DLD1 (cell line): ENCODE measurements at regions not wholly inside any gene's neighbourhood (a gene's known extent, or its start where the extent isn't known, plus 50 kb on each side); places are given as distances from the start of the nearest gene placed in this dataset.
"Not testable (repeated sequence)": the region's sequence is repeated elsewhere in the genome, so short reads cannot be mapped to it uniquely, and the experiment has no call there.

ENCODE experiments used
- in situ Hi-C: cut with HindIII; loops from 2 replicates; pipeline ENCODE4 v1.10.0; 2017; ENCODE audit warnings: low sequenced_read_pairs

DNA sequence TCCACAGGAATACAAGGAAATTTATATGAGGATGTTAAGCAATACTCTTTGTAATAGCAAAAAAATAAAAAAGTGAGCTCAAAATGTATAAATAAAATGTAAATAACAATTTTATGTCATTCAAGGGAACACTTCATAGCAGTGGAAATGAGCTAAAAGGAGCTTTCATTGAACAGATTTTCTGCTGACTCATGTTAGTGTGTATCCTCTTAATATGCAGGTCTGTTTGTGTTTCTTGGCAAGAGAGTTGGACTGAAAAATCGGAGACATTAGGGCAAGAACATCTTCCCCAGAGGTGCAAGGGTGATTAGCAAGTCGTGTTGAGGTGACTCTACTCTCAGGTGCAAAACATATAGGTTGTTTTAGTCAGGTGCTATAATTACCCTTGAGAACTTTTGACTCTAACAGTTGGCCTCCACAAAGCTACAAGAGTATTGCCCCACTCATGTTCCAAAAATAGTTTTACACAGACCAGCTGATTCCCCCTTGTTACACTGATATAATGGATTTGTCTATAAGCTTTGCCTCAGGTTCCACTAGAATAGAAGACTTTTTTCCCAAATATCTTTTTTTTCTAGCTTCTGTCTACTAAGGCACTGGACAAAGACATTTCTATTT, 702.9 kb downstream of the TENT5A start:
- in situ Hi-C loops = no loop called here

DNA sequence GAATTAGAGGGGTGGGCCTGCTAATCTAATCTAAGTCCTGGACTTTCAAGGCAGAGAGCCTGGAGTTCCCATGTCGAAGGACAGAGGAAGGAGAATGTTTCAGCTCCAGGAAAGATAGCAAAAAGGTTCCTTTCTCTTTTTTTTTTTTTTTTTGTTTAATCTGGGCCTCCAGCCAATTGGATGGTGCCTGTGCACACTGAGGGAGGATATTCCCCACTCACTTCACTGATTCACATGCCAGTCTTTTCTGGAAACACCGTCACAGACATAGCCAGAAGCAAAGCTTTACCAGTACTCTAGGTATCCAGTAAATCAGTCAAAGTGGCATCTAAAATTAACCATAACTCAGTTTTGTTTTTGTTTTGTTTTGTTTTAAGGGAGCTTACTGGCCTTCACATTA, 721.1 kb downstream of the TENT5A start:
- in situ Hi-C loops = no loop called here

DNA sequence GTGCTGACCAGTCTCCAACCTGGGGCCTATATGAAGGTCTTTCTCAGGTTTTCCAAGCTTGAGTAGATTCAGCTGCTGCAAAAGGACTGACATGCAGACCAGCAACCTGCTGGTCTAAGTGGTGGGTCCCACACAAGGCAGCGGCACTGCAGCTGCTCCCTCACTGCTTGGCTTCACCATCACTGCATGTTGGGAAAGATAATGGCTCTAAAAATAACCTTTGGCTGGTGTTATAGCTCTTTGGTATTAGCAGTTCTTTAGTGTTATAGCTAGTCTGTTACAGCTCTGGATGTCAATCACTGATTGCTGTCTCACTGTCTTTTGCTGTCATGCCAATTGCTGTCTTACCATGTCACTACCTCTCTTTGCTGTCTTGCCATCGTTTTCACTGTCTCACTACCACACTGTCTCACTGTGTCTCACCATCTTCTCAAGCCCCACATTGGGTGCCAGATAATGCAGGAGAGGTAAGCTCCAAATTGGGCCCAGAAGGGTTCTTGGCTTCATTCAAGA, 726.4 kb downstream of the TENT5A start:
- in situ Hi-C loops = no loop called here

DNA sequence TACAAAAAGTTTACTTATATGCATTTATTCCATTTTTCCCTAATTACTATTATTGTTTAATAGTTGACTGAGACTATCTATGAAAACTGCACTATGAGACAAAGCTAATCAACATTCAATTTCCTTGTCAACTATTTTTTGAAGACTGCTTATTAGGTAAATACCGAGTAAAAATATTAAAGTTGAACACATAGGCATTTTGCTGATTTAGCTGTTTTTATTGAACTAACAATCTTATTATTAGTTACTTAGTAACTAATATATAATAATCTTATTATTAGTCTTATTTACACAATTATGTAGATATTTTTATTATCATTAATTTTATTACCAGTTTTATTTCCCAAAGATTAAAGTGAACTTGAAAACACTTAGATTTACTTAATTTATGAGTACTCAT, 728.8 kb downstream of the TENT5A start:
- in situ Hi-C loops = no loop called here

DNA sequence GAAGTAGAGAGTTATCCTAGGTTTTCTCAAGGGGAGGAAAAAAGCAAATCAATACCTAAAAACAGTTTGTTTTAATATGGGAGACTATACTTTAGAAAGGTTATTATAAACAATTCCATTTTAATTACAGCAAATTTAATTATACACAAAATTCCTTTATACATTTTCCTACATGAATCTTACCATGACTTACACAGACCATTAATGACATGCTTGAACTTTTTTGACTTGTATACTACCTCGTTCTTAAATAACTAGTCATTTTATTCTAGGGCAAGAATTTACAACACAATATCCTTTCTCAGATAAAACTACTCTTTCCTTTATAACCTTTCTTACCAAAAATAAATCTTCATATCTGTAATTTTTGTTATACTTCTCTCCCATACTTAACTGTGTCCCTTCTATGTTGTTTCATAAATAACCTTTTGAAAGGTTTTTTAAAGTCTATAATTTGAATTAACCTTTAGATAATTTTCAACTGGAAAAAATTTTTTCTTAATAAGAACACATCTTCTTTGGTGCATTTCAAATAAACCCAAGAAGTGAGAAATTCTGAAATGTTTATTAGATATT, 729.4 kb downstream of the TENT5A start:
- in situ Hi-C loops = no loop called here

DNA sequence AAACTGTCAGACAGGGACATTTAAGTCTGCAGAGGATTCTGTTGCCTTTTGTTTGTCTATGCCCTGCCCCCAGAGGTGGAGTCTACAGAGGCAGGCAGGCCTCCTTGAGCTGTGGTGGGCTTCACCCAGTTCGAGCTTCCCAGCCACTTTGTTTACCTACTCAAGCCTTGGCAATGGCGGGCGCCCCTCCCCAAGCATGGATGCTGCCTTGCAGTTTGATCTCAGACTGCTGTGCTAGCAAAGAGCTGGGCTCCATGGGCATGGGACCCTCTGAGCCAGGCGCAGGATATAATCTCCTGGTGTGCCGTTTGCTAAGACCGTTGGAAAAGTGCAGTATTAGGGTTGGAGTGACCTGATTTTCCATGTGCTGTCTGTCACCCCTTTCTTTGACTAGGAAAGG, 734.9 kb downstream of the TENT5A start:
- in situ Hi-C loops = not testable (repeated sequence)

DNA sequence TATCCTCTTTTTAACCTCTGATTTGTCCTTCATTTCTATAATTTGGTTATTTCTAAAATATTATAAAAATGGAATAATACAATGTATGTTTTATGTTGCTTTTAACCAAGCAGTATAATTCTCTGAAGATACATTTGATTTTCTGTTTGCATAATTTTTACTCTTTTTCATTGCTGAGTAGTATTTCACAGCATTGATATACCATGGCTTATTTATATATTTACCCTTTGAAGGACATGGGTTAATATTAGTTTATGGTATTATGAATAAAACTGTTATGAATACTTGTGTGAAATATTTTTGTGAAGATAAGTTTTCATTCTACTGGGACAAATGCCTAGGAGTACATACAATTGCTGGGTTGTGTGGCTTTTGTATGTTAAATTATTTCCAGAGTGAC, 748.6 kb downstream of the TENT5A start:
- in situ Hi-C loops = no loop called here

DNA sequence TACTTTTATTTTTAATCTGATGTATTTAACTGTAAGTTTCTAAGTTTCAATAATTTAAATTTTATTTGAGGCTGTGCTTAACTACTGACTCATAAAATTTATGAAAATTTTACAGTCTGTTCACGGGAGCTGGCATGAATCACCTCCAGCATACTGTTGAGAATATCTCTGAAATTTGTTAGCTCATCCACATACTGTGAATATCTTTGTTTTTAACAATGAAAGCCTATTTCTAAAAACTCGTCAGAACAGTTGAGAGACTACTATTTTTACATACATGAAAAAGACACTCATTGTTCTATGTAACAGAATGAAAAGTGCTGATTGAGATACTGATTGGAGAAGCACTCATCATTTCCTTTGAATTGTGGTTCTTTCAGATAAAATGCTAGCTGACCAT, 749.3 kb downstream of the TENT5A start:
- in situ Hi-C loops = no loop called here

DNA sequence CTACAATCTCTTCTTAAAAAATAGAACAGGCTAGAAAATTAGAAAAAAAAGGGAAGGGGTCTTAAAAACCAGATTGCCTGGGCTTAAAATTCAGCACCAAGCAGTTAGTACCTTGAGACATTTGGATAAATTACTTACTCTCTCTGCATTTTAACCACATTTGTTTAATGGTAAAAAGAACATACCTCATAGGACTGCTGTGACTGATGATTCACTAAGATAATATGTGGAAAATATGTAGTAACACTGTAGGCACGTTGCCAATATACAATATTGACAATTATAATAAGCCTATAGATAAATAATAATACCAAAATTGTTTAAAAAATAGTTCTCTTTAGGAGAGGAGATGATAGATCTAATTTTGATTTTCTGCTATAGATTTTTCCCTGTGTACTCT, 750.4 kb downstream of the TENT5A start:
- in situ Hi-C loops = no loop called here

DNA sequence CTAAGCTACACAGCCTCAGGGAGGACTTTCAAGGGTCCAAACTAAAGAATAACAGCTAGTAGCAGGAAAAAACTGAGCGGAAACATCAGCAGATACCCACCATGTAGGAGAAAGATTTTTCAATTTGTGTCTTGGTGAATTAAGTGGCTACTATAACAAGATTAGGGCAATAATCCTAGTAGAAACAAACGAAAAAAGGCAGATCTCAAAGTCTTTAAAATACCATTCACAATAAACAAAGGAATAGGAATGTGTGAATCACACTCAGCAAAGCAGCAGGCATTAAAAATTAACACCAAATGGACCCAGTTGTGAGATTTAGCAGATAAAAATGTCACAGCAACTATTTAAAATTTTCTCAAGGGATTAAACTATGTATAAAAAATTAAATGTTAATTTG, 761.2 kb downstream of the TENT5A start:
- in situ Hi-C loops = no loop called here

DNA sequence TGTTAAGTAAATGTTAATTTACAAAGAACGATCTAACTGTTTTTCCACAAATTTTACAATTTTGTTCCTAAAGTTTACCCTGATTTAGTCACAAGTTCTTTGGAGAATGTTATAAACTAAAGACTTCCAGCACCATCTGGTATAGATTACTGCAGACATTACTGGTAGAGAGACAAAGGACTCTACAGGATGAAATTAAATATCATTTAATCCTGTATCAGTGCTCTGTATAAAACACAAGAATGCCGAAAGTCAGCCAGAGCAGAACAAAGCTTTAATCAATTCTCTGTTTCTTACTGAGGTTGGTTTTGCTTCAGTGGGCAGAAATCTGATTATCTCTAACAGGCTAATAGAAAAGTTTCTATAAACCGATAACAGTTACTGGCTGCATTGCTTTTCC, 763.6 kb downstream of the TENT5A start:
- in situ Hi-C loops = no loop called here

DNA sequence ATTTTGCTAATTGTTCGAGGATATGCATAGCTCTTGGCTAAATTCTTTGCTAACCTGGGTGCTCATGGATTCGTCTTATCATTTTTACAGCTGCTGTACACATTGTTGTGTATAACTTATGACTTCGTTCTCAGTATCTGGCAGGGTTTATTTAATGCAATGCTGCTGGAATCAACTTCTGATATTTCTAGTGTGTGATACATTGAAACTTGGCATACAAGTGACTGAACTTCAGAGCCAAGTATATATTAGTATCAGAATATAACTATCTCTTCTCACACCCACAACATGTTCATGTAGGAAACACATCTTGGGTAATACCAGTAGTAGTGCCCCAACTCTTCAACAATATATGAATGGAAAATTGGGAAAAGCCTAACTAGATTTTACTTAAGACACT, 764.2 kb downstream of the TENT5A start:
- in situ Hi-C loops = no loop called here

DNA sequence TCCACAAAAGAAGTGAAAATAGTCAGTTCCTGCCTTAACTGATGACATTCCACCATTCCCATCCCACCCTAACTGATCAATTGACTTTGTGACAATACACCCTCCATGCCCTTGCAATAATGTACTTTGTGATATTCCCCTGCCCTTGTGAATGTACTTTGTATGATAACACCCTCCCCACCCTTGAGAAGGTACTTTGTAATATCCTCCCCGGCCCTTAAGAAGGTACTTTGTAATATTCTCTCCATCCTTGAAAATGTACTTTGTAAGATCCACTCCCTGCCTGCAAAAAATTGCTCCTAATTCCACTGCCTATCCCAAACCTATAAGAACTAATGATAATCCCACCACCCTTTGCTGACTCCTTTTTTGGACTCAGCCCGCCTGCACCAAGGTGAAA, 771.3 kb downstream of the TENT5A start:
- in situ Hi-C loops = not testable (repeated sequence)

DNA sequence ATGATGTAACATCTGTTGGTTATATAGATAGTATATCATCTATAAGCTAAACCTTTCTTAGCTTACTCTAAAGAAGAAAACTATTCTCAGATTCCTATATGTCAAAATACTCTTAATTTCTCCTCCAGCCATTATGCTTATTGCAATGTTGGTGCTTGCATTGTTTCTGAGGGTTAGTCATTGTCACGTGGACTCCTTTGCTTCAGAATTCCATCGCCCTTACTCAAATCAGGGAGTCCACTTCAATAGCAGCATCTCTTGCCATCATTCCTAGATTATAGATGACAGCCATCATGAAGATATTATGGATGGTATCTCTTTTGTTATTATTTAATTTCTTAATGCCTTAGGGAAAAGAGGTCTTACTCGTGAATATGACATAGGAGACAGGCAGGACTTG, 776.1 kb downstream of the TENT5A start:
- in situ Hi-C loops = no loop called here

DNA sequence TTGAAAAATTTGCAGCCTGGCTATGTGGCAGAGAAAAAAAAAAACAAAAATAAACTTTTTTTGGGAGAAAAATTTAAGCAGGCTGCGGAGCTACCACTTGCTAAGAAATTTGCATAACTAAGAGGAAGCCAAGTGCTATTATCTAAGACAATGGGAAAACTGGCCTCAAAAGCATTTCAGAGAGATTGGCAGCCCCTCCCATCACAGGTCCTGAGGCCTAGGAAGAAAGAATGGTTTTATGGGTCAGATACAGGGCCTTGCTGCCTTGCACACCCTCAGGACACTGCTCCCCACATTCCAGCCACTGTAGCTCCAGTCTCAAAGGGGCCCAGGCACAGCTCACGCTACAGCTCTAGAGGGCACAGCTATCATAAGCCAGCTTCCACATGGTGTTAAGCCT, 777.9 kb downstream of the TENT5A start:
- in situ Hi-C loops = no loop called here

DNA sequence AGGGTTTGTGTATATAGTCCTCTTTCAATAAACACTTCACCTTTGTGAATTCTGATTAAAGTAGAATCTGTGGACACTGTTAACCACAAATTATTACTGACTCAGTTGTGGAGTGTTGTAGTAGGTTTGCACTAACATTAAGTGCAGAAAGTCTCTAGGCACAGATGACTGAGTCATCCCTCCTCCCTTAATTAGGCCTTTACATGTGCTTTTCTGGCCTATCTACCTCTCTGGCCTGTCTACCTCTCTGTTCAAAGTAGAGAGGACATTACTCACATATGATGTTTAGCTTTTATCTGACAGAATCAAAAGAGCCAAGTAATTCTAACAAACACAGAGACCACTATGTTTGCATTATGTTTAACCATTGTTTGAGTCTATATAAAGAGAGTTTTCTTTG, 783.0 kb downstream of the TENT5A start:
- in situ Hi-C loops = no loop called here

DNA sequence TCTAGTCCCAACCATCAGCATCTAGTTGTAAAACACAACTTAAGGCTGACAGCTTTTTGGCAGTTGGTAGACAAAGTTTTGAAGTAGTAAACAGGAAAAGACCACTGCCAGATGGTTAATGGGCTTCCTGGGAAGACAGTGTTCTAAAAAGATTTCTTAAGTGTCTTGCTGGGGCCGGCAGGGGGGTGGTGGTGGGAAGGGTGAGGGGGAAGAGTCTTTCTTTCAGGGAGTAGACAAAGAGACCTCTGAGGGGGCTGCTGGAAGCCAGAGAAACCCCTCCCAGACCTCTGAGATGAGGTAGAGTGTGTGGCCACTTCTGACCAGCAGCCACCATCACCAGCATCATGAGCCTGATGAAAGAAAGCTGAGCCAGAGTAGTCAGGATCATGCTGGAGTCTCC, 784.9 kb downstream of the TENT5A start:
- in situ Hi-C loops = no loop called here

DNA sequence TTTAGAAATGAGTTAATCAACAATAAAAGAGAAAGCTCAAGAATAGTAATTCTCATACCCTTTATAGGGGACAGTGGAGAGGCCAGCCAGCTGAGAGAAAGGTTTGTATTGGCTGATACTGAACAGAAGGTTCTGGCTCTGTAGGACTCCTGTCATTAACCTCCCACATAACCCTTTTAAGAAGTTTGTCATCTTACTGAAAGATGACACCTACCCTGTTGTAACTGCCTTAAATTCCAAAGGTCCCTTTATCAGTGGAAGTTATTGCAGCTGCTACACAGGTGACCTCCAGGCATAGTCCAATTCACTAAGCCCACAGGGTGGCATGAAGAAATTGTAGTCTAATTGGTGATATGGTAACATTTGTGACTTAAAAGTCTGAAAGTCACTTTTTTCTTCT, 790.1 kb downstream of the TENT5A start:
- in situ Hi-C loops = no loop called here

DNA sequence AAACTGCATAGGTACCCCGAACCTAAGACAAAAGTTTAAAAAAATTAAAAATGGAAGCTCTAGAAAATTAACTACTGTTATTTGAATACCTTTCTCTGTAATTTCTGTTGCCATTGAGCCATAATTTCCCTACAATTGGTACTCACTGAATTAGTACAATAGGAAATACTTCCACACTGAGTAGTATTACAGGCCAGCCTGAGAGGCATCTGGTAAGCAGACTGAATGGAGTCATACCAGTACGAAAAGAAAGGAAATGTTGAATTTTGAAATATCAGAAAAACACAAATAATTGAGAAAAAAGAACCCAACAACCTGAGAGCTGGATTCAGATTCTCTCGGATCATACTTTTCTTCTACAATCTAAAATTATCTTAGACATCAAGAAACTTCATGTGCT, 791.3 kb downstream of the TENT5A start:
- in situ Hi-C loops = no loop called here

DNA sequence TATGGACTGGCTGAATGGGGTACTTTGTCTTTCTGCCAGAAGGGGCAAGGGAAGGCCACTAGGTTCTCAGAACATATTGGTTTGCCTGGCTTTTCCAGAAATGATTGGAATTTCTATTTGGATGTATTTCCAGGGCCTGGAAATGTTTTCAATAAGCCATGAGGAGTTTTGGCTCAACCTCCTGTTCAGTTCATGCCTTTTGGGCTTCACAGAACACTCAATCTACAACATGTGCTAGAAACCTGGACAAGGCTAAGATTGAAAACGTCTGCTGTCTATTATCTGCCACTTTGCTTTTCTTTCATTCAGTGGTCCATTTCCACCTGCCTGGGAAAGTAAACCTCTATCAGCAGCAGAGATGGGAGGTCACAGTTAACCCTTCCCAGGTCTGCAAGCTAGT, 793.4 kb downstream of the TENT5A start:
- in situ Hi-C loops = no loop called here

DNA sequence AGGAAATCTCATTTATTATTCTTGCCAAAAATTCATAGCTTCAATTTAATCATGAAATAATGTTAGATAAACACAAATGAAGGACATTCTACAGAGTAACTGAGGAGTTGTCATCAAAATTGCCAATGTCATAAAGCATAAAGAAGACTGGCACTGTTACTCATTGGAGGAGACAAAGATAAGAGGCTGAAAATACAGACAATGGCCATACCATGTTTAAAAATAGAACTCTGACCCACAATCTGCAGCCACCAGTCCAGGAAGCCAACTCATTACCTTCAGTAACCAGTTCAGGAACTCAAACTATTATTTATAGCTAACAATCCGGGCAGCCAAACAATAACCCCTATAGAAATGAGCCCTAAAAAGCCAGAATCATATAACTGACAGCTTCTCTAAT, 795.6 kb downstream of the TENT5A start:
- in situ Hi-C loops = no loop called here

DNA sequence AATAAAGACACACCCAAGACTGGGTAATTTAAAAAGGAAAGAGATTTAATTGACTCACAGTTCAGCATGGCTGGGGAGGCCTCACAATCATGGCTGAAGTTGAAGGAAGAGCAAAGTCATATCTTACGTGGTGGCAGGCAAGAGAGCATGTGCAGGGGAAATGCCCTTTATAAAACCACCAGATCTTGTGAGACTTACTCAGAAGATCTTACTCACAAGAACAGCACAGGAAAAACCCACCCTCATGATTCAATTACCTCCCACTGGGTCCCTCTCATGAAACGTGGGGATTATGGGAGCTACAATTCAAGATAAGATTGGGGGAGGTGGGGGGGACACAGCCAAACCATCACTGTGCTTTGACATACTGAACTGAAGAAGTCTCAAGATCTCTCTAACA, 800.0 kb downstream of the TENT5A start:
- in situ Hi-C loops = not testable (repeated sequence)

DNA sequence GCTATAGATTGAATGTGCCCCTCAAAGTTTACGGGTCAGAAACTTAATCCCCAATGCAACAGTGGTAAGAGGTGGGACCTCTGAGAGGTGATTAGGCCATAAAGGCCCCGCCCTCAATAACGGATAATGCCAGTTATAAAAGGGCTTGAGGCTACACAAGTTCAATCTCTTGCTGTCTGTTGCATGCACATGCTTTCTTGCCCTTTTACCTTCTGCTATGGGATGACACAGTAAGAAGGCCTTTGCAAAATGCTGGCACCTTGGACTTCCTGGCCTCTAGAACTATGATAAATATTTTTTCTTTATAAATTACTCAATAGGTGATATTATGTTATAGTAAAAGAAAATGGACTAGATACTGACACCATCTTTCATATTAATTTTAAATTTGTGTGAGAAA, 806.1 kb downstream of the TENT5A start:
- in situ Hi-C loops = no loop called here
